Peyer's patch (tissue), 4 donors: ENCODE measurements at regions not wholly inside any gene's neighbourhood (a gene's known extent, or its start where the extent isn't known, plus 50 kb on each side); places are given as distances from the start of the nearest gene placed in this dataset.

Source experiments
- CTCF ChIP-seq, 6 experiments: fragments of 450-650 bp in 4 of 6; fragments of 200-600 bp in 2 of 6; sonication (generic) in 1 of 6; IDR thresholded peaks; one replicate each; pipeline ENCODE4 v1.5.1; 2017 to 2019; ENCODE audit warnings: antibody characterized with exemption in 6 of 6, mild to moderate bottlenecking in 3 of 6, moderate library complexity in 1 of 6
- POLR2A ChIP-seq, 2 donors: fragments of 450-650 bp; IDR thresholded peaks; one replicate each; pipeline ENCODE4 v1.5.1; 2017; ENCODE audit warnings: antibody characterized with exemption in 2 of 2, mild to moderate bottlenecking in 2 of 2, moderate library complexity in 2 of 2

DNA sequence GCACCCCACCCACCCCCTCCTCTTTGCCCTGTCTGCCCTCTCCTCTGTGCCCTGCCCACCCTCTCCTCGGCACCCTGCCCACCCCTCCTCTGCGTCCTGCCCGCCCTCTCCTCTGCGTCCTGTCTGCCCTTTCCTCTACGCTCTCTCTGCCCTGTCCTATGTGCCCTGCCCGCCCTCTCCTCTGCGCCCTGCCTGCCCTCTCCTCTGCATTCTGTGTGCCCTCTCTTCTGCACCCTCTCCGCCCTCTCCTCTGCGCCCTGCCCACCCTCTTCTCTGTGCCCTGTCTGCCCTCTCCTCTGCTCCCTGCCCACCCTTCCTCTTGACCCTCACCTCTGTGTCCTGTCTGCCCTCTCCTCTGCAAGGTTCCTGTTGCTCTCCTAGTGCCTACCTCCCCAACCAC lies 233.6 kb downstream of the SMAD2 start:
- TF ChIP-seq CTCF (IDR thresholded peaks at IDR 0.05) (no peak), POLR2A (IDR thresholded peaks at IDR 0.05) (no peak)
